Hematopoietic multipotent progenitor cell treated with erythropoietin and hydrocortisone succinate and interleukin-3 and kit ligand, for 4 days (in vitro differentiated cells): ENCODE measurements at regions not wholly inside any gene's neighbourhood (a gene's known extent, or its start where the extent isn't known, plus 50 kb on each side); places are given as distances from the start of the nearest gene placed in this dataset.
A peak's percentile ranks its signal among the peaks of the same experiment; 100 is the strongest.

ENCODE experiments used
- DNase-seq: peaks from one replicate; pipeline ENCODE4 v3.0.0-alpha.2; 2015

DNA sequence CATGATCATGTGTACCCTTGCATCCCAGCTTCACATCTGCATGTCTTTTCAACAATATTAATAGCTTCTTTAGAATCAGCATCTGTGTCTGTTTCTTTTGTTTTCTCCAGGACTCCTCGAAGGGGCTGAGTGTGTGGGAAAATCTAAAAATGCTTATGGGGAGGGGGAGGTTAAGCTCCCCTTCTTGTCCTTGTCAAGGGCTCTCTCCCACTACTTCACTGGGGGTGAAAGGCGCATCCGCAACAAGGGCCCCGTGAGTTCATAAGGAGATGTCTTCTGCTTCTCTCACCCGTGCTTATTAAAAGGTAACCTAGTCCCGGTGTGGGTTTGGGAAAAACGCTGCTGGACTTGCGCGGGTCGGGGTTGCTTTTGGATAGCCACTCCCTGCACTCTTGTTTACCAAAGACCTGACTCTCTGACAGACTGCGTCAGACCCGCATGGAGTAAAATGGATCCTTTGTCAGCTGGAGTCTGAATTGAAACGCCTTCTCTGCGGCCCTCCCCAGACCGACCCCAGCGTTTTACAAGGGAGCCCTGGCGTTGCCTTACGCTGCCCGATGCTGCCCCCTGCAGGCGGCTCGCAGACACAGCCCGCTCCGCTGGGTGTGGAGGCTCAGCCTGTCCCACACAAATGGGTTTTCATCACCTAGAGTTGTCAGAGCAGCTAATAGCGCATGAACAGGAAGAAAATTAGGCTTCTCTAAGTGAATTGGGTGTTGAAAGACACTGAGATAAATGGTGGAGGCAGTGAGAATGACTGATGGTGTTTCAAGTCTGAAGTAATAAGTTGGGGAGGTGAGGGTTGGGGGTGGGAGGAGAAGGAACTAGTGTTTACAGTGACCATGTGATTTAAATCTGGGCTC is 53.8 kb downstream of the IER5 start:
- peak; percentile 92 for DNase-seq

DNA sequence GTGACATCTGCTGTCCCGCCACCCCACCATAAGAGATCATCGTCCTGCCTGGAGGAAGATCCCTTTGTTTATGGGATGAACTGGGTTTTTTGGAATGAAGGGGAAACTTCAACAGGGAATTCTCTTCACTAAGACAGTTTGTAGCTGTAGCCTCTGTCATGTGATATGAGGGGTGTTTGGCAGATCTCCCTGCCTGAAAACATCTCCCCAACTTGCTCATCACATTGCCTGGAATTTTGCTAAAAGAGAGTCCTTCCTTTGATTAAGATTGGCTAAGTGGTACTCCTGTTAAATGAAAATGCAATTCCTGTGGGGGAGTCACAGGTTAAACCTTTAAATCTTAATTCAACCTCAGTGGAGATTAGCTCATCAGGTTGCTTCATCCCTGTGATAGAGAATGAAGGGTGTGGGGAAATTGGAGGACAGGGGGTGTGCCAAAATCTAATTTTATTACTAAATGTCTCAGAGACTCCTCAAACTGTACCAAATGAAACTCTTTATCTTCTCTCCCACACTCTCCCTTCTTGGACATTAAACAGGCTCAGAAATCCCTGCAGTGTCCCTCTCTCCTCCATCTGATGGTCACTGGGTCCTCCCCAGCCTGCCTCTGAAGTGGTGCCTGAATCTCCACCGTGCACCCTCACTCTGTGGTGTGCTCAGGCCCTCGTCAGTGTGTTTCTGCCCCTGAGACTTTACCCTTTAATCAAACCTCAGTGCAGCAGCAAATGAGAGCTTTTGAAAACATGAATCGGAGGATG is 54.8 kb downstream of the IER5 start:
- no peak for DNase-seq

DNA sequence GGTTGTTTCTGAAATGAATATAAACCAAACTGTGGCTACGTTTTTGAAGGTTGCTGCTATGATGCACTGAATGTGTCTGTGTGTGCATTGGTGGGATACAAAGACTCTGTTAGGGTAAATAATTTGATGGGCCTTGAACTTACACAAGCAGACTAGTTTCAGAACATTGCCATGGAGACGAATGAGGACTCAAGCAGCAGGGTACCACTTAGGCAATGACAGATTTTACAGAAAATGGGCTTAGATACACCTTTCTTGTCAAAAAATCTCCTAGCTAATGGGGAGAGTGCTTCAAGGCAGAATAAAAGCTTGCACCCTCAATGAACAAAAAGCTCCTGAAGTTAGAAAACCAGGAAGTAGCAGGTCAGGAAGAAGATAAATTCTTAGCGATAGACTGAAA is 55.7 kb downstream of the IER5 start:
- no peak for DNase-seq

DNA sequence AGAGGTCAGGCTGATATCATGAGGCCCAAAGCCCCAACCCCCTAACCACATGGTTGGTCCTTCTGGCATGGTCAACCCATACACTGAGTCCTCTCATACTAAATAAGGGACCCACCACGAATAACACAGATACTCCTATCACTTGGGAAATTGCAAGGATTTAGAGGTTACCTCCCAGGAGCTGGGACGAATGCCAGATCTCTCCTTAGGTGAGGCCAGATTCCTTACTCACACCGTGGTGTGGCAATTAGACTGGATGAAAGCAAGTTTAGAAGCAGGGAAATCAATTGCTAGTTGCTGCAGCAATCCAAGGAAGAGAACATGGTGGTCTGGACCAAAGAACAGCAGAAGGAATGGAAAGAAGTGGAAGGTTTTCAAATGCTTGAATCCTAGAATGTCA is 60.1 kb downstream of the IER5 start:
- no peak for DNase-seq

DNA sequence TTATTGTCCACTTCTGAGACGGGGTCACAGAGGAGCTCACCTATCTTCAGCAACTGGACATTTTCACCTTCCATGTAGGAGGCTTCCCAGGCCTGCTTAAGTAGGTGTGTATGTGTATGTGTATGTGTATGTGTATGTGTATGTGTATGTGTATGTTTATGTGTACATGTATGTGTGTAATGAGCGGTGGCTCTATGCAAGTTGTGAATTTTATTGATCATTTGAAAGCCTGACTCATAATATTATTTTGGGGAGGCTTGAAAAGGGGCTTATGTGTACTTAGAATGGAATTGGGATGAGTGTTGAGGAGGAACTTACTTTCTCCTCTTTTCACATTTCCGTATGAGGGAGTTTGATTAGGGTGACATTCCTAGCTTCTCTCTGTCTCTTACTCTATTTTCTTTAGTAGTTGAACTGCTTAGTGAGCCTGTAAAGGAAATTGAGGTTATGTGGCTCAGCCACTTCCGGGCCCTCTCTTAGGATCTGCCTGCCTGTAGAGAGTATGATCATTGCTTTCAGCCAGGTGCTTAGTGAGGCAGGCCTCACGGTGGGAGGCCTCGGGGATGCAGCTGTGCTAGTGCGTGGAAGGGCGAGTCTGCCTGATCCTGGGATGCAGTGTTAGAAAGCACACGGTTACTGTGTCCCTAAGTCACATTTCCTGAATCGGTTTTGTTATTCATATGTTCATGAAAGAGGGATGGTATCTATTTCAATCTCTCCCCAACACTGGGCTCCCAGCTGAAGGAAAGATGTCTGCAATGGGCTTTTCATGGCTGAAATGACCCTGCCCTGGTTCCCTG is 61.0 kb downstream of the IER5 start:
- peak; percentile 87 for DNase-seq

DNA sequence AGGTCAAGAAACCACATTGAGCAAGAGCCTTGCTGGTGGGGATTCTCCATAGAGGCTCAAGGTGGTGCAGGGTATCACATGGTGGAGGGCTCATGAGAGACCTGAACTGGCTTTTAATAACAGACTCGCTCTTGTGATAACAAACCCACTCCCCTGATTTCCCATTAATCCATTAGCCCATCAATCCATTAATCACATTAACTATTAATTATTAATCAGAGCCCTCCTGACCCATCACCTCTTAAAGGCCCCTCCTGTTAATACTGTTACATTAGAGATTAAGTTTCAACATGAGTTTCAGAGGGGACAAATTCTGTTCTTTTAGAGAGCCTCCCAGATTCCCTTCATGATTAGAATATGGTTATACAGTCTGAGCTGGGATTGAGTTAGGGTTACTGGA is 61.8 kb downstream of the IER5 start:
- no peak for DNase-seq

DNA sequence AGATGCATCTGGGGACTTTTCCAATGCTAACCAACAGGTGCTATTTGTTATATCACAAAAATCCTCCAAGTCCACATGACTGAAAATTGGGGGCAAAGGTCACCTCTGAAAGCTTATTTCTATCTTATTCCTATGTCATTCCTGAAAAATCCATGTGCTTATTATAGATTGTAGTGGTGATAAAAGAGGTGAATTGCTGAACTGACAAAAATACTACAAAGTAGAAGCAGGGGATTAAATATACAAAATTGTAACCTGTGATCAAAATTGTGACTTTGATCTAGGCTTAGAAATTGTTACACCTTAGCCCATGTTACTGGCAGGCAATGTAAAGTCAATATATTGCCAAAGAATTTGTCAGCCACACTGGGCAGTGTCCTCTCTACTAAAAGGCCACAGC is 62.3 kb downstream of the IER5 start:
- DNase-seq: no peak

DNA sequence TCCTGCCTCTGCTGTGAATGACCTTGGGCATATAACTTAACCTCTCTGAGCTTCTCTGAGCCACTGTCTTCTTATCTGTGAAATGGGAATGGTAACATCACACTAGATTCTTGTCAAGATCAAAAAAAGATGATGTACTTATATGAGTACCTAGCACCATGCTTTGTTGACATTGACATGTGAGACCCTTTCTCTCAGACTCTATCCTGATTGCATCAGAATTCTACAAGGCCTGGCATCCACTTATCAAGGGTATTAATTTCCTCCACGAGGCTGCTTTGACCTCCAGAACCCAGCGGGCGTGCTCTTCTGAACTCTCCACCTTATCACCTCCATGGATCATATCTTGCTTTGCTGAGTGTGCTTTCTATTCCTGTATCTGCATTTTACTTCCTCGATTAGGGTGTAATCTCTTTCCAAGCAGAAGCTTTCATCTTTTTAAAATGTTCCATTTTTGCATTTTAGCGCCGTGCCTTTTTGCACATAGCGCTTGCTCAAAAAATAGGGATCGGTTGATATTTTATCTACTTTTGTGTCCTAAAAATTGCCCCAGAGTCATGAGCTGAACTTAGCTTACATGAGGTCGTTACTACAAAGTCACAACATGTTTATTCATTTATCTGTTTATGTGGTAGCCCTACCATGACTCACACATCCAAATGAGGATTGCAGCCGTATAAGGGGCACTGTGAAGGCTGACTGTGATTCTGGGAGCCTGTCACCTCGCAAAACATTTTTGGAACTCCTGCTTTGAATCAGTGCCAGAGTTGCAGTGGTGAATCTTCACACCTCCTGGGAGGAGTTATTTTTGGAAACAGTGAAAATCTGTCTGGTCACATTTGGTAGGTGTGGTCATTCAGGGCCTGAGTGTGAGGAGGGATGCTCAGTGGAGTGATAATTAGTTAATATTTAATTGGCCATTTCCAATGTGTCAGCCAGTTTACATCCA is 63.2 kb downstream of the IER5 start:
- DNase-seq: peak; percentile 80

DNA sequence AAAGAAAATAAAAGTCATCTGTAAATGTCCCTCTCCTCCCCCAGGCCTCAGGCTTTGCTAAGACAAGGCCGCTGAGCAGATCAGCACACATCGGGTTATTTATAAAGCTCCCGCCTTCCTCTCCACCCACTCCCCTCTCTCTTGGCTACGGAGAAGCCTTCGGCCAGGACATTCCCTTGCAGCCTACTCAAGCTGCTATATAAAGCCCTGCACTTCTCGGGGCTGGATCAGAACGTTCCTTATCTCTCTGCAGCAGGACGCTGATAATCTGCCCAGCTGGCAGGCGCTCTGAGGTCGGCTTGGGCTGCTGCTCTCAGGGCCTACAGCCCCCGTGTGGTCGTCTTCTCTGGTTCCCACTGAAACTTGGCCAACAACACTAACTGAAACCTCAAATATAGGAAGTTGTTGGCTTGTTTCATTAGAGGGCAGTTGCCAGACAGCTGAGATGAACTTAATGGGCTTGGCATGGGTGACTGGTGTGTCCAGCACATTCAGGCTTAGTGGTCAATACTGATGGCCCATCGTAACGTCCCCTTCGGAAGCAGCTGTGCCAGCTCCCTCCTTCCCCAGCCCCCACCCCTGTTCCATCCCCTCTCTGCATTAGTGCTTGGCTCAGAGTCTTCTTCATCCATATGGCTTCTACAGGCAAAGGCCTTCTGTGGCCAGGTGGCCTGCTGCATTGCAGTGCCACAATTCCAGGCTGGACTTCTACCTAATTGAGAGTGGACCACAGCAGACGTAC is 64.6 kb downstream of the IER5 start:
- peak; percentile 99 for DNase-seq

DNA sequence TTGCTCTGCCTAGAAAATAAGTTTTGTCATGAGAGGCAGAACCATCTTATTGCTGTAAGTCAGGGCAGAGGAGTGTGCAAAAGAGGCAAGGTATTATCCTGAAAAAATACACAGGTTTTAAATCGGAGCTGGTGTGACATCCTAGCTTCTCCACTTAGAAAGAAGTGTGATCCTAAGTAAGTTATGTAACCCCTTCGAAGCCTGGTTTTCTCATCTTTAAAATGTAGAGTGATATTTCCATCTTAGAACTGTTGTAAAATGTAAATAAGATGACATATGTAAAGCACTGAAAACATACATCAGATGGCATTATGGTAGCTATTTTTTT is 65.1 kb downstream of the IER5 start:
- no peak for DNase-seq

DNA sequence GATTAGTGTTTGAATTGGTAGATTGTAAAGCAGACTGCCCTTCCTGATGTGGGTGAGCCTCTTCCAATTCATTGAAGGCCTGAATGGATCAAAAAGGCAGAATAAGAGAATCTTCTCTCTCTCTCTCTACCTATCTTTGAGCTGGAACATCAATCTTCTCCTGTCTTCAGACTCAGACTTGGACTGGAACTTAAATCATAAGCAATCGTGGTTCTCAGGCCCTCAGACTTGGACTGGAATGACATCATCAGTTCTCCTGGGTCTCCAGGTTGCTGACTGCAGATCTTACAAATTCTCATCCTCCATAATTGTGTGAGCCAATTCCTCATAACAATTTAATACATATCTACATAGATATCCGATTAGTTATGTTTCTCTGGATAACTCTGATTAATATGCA is 66.8 kb downstream of the IER5 start:
- DNase-seq: no peak

DNA sequence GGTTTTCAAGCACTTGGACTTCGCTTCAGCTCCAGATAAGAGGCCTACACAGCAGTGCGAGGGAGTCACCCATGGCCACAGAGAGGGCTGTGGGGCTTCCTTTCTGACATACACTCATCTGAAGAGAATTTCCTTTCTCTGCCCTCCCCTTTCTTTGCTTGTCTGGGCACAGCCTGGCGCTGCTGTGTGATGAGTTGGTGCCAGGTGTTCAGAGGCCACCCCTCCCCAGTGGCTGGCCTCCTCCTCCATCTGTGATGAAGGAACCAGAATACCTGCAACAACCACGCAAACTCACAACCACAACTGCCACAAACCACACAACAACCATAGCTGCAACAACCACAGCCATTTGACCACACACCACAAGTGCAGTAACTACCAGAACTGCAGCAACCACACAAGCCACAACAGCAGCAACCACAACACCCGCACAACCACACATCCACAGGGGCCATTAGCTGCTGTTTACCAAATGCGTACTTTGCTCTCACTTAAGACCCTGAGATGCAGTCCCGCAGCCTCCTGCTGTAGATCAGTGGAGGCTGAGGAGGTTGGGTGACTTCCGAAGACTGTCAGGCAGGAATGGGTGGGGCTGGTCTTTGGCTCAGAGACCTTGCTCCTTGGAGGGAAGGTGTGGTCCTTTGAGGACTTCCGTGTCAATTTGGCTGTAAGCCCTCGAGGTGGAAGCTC is 71.1 kb downstream of the IER5 start:
- peak; percentile 49 for DNase-seq

DNA sequence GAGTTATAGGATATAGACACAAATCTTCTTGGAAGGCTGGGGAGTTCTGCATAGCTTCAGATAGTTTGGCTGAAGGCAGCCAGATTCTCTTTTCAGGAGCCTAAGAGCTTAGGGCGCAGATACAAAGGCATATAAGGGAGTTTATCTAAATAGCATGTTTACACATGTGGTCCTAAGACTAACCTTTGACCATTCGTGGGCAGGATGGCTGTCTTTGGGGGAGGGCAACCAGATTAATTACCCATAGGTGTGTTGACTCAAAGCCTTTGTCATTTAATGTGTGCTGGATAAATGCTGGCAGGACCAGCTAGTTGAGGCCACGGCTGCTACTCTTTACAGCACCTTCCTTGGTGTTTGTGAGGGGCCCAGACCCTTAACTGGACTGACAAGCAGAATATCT is 71.8 kb downstream of the IER5 start:
- DNase-seq: no peak

DNA sequence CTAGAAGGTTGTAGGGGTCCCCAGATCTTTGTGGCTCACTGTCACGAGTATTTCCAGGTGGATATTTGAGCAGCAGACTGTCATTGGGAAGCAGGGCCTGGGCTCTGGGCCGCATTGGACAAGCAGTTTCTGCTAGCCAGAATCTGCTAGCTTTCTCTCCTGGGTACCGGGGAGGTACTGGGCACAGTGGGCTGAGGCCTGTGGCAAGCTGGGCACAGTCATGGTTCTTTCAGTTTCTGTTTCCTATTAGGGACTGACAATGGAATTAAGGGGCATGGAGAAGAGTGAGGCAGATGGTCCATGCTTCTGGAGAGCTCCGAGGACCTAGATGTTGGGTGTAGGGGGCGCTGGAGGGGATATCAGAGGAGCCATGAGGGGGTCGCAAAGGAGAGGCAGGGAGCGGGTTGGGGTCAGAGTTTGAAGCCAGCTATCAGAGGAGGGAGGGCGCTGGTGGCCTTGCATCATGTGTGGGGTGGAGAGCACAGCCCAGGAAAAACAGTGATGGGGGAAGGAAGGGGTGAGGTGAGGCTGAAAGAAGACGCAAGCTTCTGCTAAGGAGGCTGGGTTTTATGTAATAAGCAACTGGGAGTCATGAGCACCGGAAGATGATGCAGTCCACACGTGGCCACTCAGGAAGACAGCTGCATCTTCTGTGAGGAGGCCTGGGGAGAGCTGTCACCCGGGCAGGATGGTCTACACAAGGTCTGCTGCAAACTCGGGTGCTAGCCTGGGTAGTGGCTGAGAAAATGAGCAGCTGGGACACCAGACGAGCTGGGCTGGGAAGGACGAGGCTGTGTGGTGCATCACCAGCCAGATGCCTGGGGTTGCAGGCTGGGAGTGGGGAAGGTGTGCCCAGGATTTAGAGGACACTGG is 72.7 kb downstream of the IER5 start:
- DNase-seq: no peak

DNA sequence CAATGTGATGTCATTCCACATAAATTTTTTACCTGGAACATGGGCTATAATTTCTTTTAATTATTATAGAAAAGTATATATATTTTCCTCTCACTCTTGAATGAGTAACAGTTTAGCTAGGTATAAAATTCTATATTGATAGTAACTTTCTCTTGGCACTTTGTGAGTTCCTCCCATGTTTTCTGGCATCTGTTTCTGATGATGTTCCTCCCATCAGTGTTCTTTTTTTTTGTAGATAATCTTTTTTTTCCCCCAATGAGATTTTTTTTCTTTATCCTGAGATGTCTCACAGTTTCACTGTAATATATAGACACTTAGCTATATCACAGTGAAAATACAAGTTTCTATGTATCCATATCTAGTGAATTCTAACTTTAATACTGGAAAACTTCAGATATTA is 75.2 kb downstream of the IER5 start:
- no peak for DNase-seq

DNA sequence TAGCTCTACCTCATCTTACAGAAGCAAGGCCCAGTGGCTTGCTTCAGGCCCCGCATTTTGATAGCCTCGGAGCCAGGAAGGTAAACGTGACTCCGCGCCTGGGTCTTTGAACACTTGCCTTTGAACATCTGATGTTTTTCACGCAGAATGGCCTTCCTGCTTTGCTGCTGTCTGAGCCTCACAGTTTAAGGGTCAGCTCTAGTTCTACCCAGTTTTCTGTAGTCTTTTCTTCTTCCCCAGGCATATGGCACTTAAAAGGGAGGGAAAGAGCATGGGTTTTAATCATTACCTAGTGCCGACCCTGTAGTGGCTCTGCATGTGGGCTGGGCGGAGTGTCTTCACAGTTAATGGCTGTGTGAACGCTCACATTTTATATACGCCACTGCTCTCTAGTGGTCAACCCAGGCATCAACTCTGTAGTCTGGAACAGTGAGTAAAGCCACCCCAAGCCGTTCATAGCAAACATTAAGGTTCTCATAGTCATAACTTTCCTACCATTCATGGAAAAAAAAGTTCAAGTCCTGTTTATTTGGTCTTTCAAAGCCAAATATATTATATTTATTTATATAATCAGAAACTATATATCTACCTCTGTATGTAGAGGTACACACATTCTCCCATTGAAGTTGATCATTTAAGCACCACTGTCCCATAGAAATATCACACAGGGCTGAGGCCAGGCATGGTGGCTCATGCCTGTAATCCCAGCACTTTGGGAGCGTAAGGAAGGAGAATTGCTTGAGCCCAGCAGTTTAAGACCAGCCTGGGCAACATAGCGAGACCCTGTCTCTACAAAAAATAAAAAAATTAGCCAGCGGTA is 78.1 kb downstream of the IER5 start:
- DNase-seq: peak; percentile 92

DNA sequence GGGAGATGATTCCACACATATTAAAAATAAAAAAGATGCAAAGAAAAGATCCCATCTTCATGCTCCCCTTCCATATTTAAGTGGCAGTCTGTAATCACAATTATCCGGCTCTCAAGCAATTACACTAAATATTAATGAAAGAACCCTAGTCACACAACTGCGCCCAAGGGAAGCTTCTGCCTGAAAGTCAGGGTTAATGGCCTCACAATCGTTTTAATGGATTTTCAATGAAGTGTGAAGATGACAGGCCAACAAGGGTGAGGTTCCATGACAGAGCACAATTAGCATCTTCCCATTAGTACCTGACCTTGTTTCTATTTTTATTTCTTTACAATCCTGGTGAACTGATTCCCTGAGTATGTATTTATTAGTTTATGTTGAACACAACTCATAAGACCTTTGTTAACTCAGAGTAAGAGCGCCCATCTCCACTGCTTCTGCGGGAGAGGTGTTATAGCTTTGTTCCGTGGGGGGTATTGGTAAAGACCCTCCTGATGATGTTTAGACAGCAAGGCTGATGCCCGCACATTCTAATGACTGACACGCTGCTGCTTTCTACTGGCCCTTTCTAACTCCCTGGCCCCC is 80.9 kb downstream of the IER5 start:
- DNase-seq: no peak

DNA sequence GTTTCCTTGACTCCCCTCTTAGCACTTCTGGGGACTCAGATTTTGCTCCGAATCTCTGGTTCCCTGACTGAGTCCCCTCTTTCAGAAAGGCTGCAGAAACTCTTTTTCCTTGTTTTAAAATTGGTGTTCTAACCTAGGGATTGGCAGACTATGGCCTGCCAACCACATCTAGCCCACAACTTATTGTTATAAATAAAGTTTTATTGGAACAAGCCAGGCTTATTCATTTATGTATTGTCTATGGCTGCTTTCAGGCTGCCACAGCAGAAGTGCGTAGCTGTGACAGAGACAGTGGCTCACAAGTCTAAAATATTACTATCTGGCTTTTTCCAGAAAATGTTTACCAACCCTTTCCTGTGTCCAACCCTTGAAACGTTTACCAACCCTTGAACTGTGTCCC is 81.7 kb downstream of the IER5 start:
- DNase-seq: no peak

DNA sequence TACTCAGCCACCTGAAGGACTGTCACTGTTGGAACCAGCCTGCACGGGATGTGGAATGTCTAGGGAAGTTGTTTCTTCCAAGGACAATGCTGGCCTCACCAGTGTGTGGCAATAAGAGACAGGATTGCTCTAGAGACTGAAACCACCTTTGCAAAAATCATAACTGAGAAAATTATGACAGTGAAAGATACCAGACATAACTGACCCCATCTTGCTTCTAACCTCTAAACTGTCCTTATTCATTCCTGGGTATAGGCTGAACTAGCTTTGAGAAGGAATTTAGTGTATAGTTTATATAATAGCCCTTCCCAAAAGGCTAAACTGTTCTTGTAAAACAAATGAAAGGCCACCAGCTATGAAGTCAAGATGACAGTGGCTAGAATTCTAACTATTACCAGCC is 83.6 kb downstream of the IER5 start:
- no peak for DNase-seq
